ENCODE measurements at regions not wholly inside any gene's neighbourhood (a gene's known extent, or its start where the extent isn't known, plus 50 kb on each side); places are given as distances from the start of the nearest gene placed in this dataset.

DNA sequence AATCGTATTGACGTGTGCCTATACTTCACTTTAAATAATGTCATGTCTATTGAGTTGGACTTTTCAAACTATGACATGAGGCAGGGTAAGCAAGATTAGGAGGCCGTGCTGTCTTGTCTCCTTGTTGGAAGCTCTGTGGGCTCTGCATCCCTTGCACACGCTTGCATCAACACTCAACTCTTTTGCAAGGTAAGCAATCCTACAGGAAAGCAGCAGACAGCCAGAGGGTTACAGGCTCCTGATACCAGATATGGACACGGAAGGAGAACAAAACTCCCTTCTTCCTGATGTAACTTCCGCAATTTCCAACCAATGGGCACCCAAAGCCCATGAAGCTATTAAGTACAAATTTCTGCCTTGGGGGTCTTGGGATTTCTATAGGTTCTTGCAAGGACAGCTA lies 1520.7 kb upstream of the B3GALT2 start:
- TF ChIP-seq, protein P1, sequence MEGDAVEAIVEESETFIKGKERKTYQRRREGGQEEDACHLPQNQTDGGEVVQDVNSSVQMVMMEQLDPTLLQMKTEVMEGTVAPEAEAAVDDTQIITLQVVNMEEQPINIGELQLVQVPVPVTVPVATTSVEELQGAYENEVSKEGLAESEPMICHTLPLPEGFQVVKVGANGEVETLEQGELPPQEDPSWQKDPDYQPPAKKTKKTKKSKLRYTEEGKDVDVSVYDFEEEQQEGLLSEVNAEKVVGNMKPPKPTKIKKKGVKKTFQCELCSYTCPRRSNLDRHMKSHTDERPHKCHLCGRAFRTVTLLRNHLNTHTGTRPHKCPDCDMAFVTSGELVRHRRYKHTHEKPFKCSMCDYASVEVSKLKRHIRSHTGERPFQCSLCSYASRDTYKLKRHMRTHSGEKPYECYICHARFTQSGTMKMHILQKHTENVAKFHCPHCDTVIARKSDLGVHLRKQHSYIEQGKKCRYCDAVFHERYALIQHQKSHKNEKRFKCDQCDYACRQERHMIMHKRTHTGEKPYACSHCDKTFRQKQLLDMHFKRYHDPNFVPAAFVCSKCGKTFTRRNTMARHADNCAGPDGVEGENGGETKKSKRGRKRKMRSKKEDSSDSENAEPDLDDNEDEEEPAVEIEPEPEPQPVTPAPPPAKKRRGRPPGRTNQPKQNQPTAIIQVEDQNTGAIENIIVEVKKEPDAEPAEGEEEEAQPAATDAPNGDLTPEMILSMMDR (IDR thresholded peaks at IDR 0.05) = no peak
- TF ChIP-seq POLR2A (IDR thresholded peaks at IDR 0.05) = no peak
